GM06990 (cell line): ENCODE measurements at regions not wholly inside any gene's neighbourhood (a gene's known extent, or its start where the extent isn't known, plus 50 kb on each side); places are given as distances from the start of the nearest gene placed in this dataset.

ENCODE experiments used
- DNase-seq: peaks from one replicate; pipeline ENCODE4 v3.0.0-alpha.2; 2011; ENCODE audit not compliant: insufficient read length; ENCODE audit errors: extremely low read depth
- H3K27me3 ChIP-seq: replicated peaks from 2 replicates; pipeline ENCODE4 v1.6.0; 2011; ENCODE audit warnings: low read length; ENCODE audit not compliant: control insufficient read depth, insufficient read depth
- H3K36me3 ChIP-seq: 2 replicates; pipeline ENCODE4 v1.5.1; 2011; ENCODE audit warnings: low read length; ENCODE audit not compliant: control insufficient read depth, insufficient read depth
- H3K4me3 ChIP-seq: replicated peaks from 2 replicates; pipeline ENCODE4 v1.5.1; 2011; ENCODE audit warnings: low read depth, mild to moderate bottlenecking, control low read depth, low read length
- TF ChIP-seq, protein P1 (sequence below): IDR thresholded peaks from 2 replicates; pipeline ENCODE4 v1.5.1; 2011; ENCODE audit warnings: low read length, control low read depth, mild to moderate bottlenecking, inconsistent platforms; ENCODE audit not compliant: insufficient read depth, poor library complexity, severe bottlenecking

DNA sequence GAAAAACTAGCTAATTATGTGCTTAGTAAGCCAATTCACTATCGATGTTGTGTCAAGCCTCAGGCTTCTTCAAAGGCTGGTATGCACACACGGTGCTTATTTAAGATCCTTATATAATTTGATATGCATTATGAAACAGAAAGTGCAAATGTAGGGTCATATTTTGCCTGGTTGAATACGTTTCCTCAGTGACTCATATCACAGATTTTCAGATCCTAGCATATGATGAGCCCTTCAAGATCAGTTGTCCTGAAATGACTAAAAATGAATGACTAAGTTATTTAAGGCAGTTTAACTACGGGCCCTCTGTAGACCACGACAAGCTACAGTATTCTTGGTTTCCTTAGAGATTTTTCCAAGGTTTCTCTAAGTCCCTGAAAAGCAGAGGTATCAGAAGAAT, 778.3 kb downstream of the PRELID2 start:
- Histone ChIP-seq H3K27me3 (no peaks in the 10 kb centered on the region), H3K4me3 (no peak overlapping the region), H3K36me3 (no peaks in the 10 kb centered on the region)
- peak; percentile 25 for DNase-seq
- TF ChIP-seq, protein P1, sequence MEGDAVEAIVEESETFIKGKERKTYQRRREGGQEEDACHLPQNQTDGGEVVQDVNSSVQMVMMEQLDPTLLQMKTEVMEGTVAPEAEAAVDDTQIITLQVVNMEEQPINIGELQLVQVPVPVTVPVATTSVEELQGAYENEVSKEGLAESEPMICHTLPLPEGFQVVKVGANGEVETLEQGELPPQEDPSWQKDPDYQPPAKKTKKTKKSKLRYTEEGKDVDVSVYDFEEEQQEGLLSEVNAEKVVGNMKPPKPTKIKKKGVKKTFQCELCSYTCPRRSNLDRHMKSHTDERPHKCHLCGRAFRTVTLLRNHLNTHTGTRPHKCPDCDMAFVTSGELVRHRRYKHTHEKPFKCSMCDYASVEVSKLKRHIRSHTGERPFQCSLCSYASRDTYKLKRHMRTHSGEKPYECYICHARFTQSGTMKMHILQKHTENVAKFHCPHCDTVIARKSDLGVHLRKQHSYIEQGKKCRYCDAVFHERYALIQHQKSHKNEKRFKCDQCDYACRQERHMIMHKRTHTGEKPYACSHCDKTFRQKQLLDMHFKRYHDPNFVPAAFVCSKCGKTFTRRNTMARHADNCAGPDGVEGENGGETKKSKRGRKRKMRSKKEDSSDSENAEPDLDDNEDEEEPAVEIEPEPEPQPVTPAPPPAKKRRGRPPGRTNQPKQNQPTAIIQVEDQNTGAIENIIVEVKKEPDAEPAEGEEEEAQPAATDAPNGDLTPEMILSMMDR, result no peak

DNA sequence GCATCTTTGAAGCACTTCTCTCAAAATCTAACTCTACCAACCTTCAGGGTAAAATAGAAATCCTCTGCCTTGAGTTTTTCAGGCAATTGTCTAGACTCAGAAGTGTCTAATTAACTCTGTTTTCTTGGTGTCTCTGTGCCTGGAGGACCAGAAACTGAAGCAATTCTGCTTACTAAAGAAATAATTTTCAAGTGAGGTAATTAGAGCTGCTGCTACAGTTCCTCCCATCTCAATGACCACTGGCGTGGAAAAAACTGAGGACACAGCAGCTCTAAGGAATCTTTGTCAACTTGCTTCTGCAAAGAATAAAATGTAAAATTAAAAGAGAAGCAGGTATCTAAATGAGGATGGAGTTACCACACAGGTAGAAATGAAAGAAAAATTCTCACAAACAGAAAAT, 785.0 kb downstream of the PRELID2 start:
- Histone ChIP-seq H3K36me3 (no peaks in the 10 kb centered on the region), H3K4me3 (no peak overlapping the region), H3K27me3 (no peaks in the 10 kb centered on the region)
- TF ChIP-seq, protein P1, result no peak
- DNase-seq, result no peak

DNA sequence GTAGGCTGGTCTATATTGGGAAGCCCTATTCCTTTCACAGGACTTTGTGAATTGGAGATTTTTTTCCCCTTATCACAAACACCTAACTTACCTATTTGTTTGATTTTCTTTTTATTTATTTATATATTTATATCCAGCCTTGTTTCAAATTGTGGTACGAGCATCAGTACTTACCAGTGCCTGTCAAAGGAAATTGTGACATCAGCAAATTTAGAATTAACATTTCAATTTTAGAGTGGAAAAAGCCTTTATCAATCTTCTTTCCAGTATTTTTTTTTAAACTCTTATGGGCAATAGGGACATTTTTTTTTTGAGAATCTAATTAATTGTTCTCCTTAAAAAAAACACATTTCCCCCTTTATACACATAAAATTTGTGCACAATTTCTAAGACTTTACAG, 790.2 kb downstream of the PRELID2 start:
- TF ChIP-seq, protein P1, result no peak
- Histone ChIP-seq H3K4me3 (no peak overlapping the region), H3K27me3 (no peaks in the 10 kb centered on the region), H3K36me3 (no peaks in the 10 kb centered on the region)
- no peak for DNase-seq

DNA sequence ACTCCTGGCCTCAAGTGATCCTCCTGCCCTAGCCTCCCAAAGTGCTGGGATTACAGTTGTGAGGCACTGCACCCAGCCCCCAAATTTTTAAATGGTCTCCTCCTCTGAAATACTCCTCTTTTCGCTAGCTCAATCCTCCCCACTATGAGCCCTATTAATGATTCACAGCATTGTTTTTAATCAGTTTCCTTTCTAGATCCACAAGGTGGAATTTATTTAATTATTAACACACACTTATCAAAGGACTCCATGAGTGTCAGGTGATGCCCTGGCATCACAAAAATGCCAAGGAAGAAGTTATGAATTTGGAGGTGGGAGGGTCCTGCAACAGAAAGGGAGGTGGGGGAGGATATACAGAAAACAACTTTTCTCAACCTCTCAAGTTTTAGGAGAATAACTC, 806.5 kb downstream of the PRELID2 start:
- H3K4me3 ChIP-seq, result no peak overlapping the region
- no peaks in the 10 kb centered on the region for H3K36me3 ChIP-seq
- DNase-seq, result no peak
- TF ChIP-seq, protein P1, result no peak
- no peaks in the 10 kb centered on the region for H3K27me3 ChIP-seq

DNA sequence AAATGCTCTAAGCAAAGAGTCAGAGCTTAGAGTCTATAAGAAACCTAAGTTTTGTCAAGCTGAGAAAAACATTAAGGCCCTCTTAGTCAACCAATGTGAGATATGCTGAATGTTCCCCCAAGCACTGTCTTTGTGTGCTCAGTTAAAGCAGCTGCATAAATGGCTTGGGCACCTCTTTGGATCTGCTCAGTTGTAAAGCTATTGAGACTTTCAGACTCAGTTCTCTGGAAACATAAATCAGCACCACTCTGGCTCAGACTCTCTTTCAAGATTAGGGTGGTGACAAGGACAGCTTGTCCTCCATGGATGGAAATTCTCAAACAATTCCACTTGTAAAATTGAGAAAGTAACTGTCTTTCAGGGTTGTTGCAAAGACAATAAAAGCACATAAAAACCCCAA, 807.9 kb downstream of the PRELID2 start:
- H3K36me3 ChIP-seq, result no peaks in the 10 kb centered on the region
- TF ChIP-seq, protein P1, result no peak
- DNase-seq, result no peak
- H3K27me3 ChIP-seq, result no peaks in the 10 kb centered on the region
- H3K4me3 ChIP-seq, result no peak overlapping the region

DNA sequence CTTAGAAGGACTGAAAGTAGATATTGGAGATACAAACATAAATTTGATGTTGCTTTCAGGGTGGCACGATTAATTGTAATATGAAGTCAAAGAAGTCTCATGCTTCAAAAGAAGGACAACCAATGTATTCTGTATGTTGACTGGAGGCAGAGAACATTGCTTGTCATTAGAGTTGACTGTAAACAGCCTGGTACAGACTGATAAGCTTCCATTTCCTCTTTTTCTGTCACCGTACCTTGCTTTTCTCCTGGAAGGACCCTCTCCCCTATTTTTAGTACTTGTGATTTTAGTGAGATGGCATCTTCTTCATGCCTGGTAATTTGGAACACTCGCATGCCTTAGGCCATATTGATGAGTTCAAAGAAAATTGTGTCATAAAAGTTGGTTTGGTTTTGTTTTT, 809.4 kb downstream of the PRELID2 start:
- Histone ChIP-seq H3K27me3 (no peaks in the 10 kb centered on the region), H3K4me3 (no peak overlapping the region), H3K36me3 (no peaks in the 10 kb centered on the region)
- no peak for DNase-seq
- TF ChIP-seq, protein P1, result no peak
